ENCODE measurements at regions not wholly inside any gene's neighbourhood (a gene's known extent, or its start where the extent isn't known, plus 50 kb on each side); places are given as distances from the start of the nearest gene placed in this dataset.

DNA sequence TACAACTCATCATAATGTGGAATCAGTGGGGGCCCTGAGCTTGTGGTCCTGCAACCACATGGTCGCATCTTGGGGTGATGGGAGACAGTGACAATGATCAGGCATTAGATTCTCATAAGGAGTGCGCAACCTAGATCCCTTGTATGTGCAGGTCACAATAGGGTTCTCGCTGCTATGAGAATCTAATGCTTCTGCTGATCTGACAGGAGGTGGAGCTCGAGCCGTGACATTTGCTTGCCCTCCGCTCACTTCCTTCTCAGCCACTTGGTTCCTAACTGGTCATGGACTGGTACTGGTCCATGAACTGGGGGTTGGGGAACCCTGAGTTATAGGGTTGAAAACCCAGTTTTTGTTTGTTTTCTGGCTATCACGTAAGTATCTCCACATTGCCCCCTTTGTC is 1290.9 kb upstream of the ATXN8OS start (continued):
- no peak for TF ChIP-seq ZBTB44 (tag by site-specific recombination; IDR thresholded peaks at IDR 0.05)

GRCh38 chr13:68813180-68813796 is 1294.3 kb upstream of the ATXN8OS start:
- no peaks in the 10 kb centered on the region for H3K4me1 ChIP-seq (ENCODE audit: control insufficient read depth, insufficient read depth, low read length)
- TF ChIP-seq HOXC10 (CRISPR knock-in tag; IDR thresholded peaks at IDR 0.05) (no peak), ZNF791 (tag by site-specific recombination; IDR thresholded peaks at IDR 0.05) (no peak), ZNF610 (tag by site-specific recombination; IDR thresholded peaks at IDR 0.05; ENCODE audit: borderline replicate concordance) (no peak), ZBTB44 (tag by site-specific recombination; IDR thresholded peaks at IDR 0.05) (no peak), OSR2 (tag by site-specific recombination; IDR thresholded peaks at IDR 0.05) (no peak), MZF1 (tag by site-specific recombination; IDR thresholded peaks at IDR 0.05; ENCODE audit: borderline replicate concordance) (no peak), ZNF670 (tag by site-specific recombination; IDR thresholded peaks at IDR 0.05; ENCODE audit: low read depth) (no peak), PRDM10 (tag by site-specific recombination; IDR thresholded peaks at IDR 0.05) (no peak)
- TF ChIP-seq, protein P1, sequence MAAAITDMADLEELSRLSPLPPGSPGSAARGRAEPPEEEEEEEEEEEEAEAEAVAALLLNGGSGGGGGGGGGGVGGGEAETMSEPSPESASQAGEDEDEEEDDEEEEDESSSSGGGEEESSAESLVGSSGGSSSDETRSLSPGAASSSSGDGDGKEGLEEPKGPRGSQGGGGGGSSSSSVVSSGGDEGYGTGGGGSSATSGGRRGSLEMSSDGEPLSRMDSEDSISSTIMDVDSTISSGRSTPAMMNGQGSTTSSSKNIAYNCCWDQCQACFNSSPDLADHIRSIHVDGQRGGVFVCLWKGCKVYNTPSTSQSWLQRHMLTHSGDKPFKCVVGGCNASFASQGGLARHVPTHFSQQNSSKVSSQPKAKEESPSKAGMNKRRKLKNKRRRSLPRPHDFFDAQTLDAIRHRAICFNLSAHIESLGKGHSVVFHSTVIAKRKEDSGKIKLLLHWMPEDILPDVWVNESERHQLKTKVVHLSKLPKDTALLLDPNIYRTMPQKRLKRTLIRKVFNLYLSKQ (tag by site-specific recombination; IDR thresholded peaks at IDR 0.05; ENCODE audit: borderline replicate concordance), result no peak
- POLR2A ChIA-PET, result no interaction called here
- no peak overlapping the region for H3K27ac ChIP-seq (ENCODE audit: extremely low read depth, low read depth, low read length)
- no peaks in the 10 kb centered on the region for H3K9me3 ChIP-seq (ENCODE audit: control insufficient read depth, insufficient read depth, low read depth, low read length)
- CTCF ChIA-PET, result no interaction called here
- H3K36me3 ChIP-seq (ENCODE audit: control insufficient read depth in 2 of 2, insufficient read depth in 1 of 2, low read length in 2 of 2), result no peaks in the 10 kb centered on the region
- H3K4me3 ChIP-seq (ENCODE audit: low read depth, low read length), result no peak overlapping the region

DNA sequence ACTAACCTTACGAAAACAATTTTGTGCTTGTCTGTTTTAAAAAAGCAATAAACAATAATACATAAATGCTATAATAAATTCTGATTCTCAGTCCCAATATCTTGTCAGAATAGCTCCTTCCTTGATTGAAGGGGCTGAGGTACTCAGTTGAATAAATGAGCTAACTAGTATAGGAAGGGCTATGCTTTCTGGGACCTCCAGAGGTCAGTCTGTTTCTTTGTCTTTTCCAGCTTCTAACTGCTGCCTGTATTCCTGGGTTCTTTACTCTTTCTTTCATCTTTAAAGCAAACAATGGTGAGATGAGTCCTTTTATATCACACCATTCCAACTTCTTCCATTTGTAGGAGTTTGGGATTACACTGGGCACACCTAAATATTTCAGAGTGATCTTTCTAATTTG is 1297.0 kb upstream of the ATXN8OS start:
- ChIA-PET CTCF (interaction anchor here (1.2 kb wide), 1 partner anchor 115 kb away, joined by 5 read pairs; no protein-coding TSS in a partner anchor), POLR2A (no interaction called here)
- Histone ChIP-seq H3K4me1 (ENCODE audit: control insufficient read depth, insufficient read depth, low read length) (no peaks in the 10 kb centered on the region), H3K36me3 (ENCODE audit: control insufficient read depth in 2 of 2, insufficient read depth in 1 of 2, low read length in 2 of 2) (no peaks in the 10 kb centered on the region), H3K27ac (ENCODE audit: extremely low read depth, low read depth, low read length) (no peak overlapping the region), H3K4me3 (ENCODE audit: low read depth, low read length) (no peak overlapping the region), H3K9me3 (ENCODE audit: control insufficient read depth, insufficient read depth, low read depth, low read length) (no peaks in the 10 kb centered on the region)
- TF ChIP-seq YY2 (tag by site-specific recombination; IDR thresholded peaks at IDR 0.05) (no peak), ZNF132 (tag by site-specific recombination; IDR thresholded peaks at IDR 0.05; ENCODE audit: borderline replicate concordance) (no peak), ZNF555 (tag by site-specific recombination; conservative IDR thresholded peaks at IDR 0.05) (no peak), ZBTB6 (tag by site-specific recombination; IDR thresholded peaks at IDR 0.05) (no peak), ZNF239 (tag by site-specific recombination; IDR thresholded peaks at IDR 0.05) (no peak), ZBTB21 (tag by site-specific recombination; IDR thresholded peaks at IDR 0.05) (no peak), ZNF433 (tag by site-specific recombination; IDR thresholded peaks at IDR 0.05; ENCODE audit: low read depth) (no peak), KLF7 (tag by site-specific recombination; IDR thresholded peaks at IDR 0.05; ENCODE audit: borderline replicate concordance) (no peak), REPIN1 (tag by site-specific recombination; IDR thresholded peaks at IDR 0.05; ENCODE audit: low read depth) (no peak)
